ENCODE measurements at regions not wholly inside any gene's neighbourhood (a gene's known extent, or its start where the extent isn't known, plus 50 kb on each side); places are given as distances from the start of the nearest gene placed in this dataset.
"Not testable (repeated sequence)": the region's sequence is repeated elsewhere in the genome, so short reads cannot be mapped to it uniquely, and the experiment has no call there.

GRCh38 chr7:66447007-66447406 lies 181.7 kb upstream of the KCTD7 start:
- TF ChIP-seq CTCF, POLR2AphosphoS5, POLR2A (IDR thresholded peaks at IDR 0.05): not testable (repeated sequence)
